Gastrocnemius medialis (tissue), 4 donors: ENCODE measurements at regions not wholly inside any gene's neighbourhood (a gene's known extent, or its start where the extent isn't known, plus 50 kb on each side); places are given as distances from the start of the nearest gene placed in this dataset.

Source experiments
- CTCF ChIP-seq, 5 experiments: fragments of 450-650 bp in 3 of 5; fragments of 200-600 bp in 2 of 5; sonication (generic) in 2 of 5; IDR thresholded peaks in 4 of 5; conservative IDR thresholded peaks in 1 of 5; 1 replicate in 4 of 5; 2 replicates in 1 of 5; pipeline ENCODE4 v1.5.1; 2016 to 2019; ENCODE audit warnings: antibody characterized with exemption in 5 of 5, mild to moderate bottlenecking in 3 of 5, moderate library complexity in 3 of 5
- POLR2A ChIP-seq, 2 donors: fragments of 450-650 bp; IDR thresholded peaks; one replicate each; pipeline ENCODE4 v1.6.1; 2017; ENCODE audit warnings: antibody characterized with exemption in 2 of 2, mild to moderate bottlenecking in 2 of 2, moderate library complexity in 2 of 2

- TF ChIP-seq CTCF (IDR thresholded peaks at IDR 0.05 in 4 of 5, conservative IDR thresholded peaks at IDR 0.05 in 1 of 5) = no peak
- no peak for TF ChIP-seq POLR2A (IDR thresholded peaks at IDR 0.05)
These were observed 1270.8 kb downstream of the ZPLD1 start for GRCh38 chr3:103705641-103706040.
